H1 (cell line): ENCODE measurements at regions not wholly inside any gene's neighbourhood (a gene's known extent, or its start where the extent isn't known, plus 50 kb on each side); places are given as distances from the start of the nearest gene placed in this dataset.

Experiments
- ASH2L ChIP-seq: fragments of 200-600, 300-600 bp; sonication (generic); IDR thresholded peaks from one replicate; pipeline ENCODE4 v1.7.1; 2017; ENCODE audit warnings: low read length
- KDM4A ChIP-seq: IDR thresholded peaks from one replicate; pipeline ENCODE4 v1.7.1; 2012; ENCODE audit warnings: low read depth, mild to moderate bottlenecking, moderate library complexity, low read length, inconsistent platforms; ENCODE audit not compliant: severe bottlenecking
- SUZ12 ChIP-seq: fragments of 200-600 bp; sonication (generic); IDR thresholded peaks from 2 replicates; pipeline ENCODE4 v1.6.1; 2012; ENCODE audit warnings: mild to moderate bottlenecking, inconsistent platforms, low read length, moderate library complexity, mixed read lengths

DNA sequence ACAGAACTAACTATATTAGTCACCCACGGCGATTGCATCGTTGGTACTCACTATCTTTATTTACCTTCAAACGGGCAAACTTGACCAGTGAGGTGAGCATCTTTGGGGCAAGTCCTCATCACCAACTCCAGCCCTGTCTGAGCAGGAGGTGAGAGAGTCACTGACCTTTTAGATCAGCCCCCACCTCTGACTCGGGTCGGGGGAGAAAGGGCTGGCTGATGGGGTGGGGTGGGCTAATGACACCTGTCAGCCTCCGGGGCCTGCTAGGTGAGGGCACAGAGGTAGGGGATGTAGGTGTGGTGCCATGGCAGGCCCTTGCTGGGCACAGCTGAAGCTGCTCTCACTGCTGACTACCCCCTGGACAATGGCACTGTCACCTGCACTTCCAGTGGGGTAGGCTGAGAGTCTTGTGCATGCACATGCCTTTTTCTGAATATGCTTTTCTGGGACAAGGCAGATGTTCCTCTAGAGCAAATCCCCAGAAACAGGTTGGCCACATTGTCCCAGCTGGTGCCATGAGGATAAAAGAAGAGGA is 359.5 kb upstream of the MKI67 start (continued):
- TF ChIP-seq SUZ12, result no peak
- TF ChIP-seq KDM4A, result no peak
- TF ChIP-seq ASH2L, result no peak
